HCT116 (cell line): ENCODE measurements at regions not wholly inside any gene's neighbourhood (a gene's known extent, or its start where the extent isn't known, plus 50 kb on each side); places are given as distances from the start of the nearest gene placed in this dataset.

Experiments
- ATAC-seq: fragments of 200-7000 bp; cut with Tn5 transposase; 2 replicates; pipeline ENCODE4 v1.9.1; 2020; ENCODE audit warnings: mild to moderate bottlenecking, moderate library complexity
- BruUV-seq: library from RNA; stranded (reverse); fragments of 400-500 nt; replicated peaks from 2 replicates; lab custom pipeline; 2021; lab: Mats Ljungman, UMichigan
- CTCF ChIA-PET: fragments of 300-600 bp; sonication (Branson Sonifier 250); formaldehyde crosslinking; loops from one replicate; lab custom pipeline; 2021; ENCODE audit warnings: antibody characterized with exemption; lab: Charles Lee
- POLR2A ChIA-PET: fragments of 300-600, 350-600 bp; sonication (Branson Sonifier 250); formaldehyde crosslinking; loops from one replicate; lab custom pipeline; 2021; ENCODE audit warnings: antibody characterized with exemption; lab: Charles Lee
- RAD21 ChIA-PET, 2 experiments: fragments of 300-600 bp; sonication (Branson Sonifier 250); formaldehyde crosslinking; loops; one replicate each; lab custom pipeline; 2023; ENCODE audit warnings: low total read pairs in 2 of 2; ENCODE audit not compliant: uncharacterized antibody in 2 of 2, unreplicated experiment in 2 of 2, low non-redundant PET in 1 of 2; lab: Charles Lee
- DNase-seq: peaks from one replicate; pipeline ENCODE4 v3.0.0-alpha.2; 2010; ENCODE audit warnings: low read depth, low spot score
- H2AFZ ChIP-seq: fragments of 200-600 bp; shearing (Covaris generic), sonication (generic); 2 replicates; pipeline ENCODE4 v1.6.1; 2017; ENCODE audit warnings: low read depth, mixed run types, mixed read lengths, antibody characterized with exemption, low read length; ENCODE audit not compliant: poor library complexity, severe bottlenecking
- H3K27ac ChIP-seq: 2 replicates; pipeline ENCODE4 v1.5.1; 2012; ENCODE audit warnings: low read depth, low read length
- H3K27me3 ChIP-seq: fragments of 200-600 bp; sonication (generic); 2 replicates; pipeline ENCODE4 v1.6.1; 2016; ENCODE audit warnings: mixed run types, low read length, mixed read lengths; ENCODE audit not compliant: insufficient read depth
- H3K36me3 ChIP-seq, 2 experiments: fragments of 200-500 bp in 1 of 2; fragments of 200-600 bp in 1 of 2; sonication (Bioruptor generic) in 1 of 2; sonication (generic) in 1 of 2; 2 replicates each; pipeline versions ENCODE4 v1.5.1 to v1.6.1; 2014 to 2016; ENCODE audit warnings: low read length in 2 of 2, inconsistent platforms in 1 of 2, mixed read lengths in 1 of 2, mixed run types in 1 of 2; ENCODE audit not compliant: insufficient read depth in 2 of 2, control insufficient read depth in 1 of 2
- H3K4me1 ChIP-seq, 2 experiments: fragments of 200-600 bp in 1 of 2; sonication (generic) in 1 of 2; 2 replicates each; pipeline versions ENCODE4 v1.5.1 to v1.6.1; 2012 to 2017; ENCODE audit warnings: low read length in 2 of 2, inconsistent platforms in 1 of 2, mild to moderate bottlenecking in 1 of 2, mixed read lengths in 1 of 2, mixed run types in 1 of 2, moderate library complexity in 1 of 2; ENCODE audit not compliant: insufficient read depth in 2 of 2, control insufficient read depth in 1 of 2
- H3K4me2 ChIP-seq: fragments of 200-600 bp; sonication (generic); 2 replicates; pipeline ENCODE4 v1.6.1; 2017; ENCODE audit warnings: mixed run types, low read length, mixed read lengths
- H3K4me3 ChIP-seq, 2 experiments: fragments of 200-600 bp in 1 of 2; sonication (generic) in 1 of 2; replicated peaks in 1 of 2; 2 replicates each; pipeline ENCODE4 v1.5.1; 2011 to 2016; ENCODE audit warnings: low read length in 2 of 2, control low read depth in 1 of 2, low read depth in 1 of 2, mild to moderate bottlenecking in 1 of 2, mixed read lengths in 1 of 2, mixed run types in 1 of 2
- H3K79me2 ChIP-seq: fragments of 200-600 bp; sonication (generic); 2 replicates; pipeline ENCODE4 v1.6.1; 2017; ENCODE audit warnings: mild to moderate bottlenecking, mixed run types, low read length, moderate library complexity, mixed read lengths; ENCODE audit not compliant: insufficient read depth
- H3K9ac ChIP-seq: fragments of 200-600 bp; sonication (generic); 2 replicates; pipeline ENCODE4 v1.6.1; 2016; ENCODE audit warnings: low read length, mixed read lengths
- H3K9me2 ChIP-seq: fragments of 200-600 bp; sonication (generic), shearing (Covaris generic); 2 replicates; pipeline ENCODE4 v1.6.1; 2017; ENCODE audit warnings: mixed run types, mild to moderate bottlenecking, moderate library complexity; ENCODE audit not compliant: insufficient read depth
- H3K9me3 ChIP-seq, 2 experiments: fragments of 200-500 bp in 1 of 2; fragments of 200-600 bp in 1 of 2; sonication (Bioruptor generic) in 1 of 2; sonication (generic) in 1 of 2; 2 replicates each; pipeline ENCODE4 v1.6.1; 2014 to 2017; ENCODE audit warnings: low read length in 2 of 2, mixed read lengths in 2 of 2, inconsistent platforms in 1 of 2, low read depth in 1 of 2, mild to moderate bottlenecking in 1 of 2, mixed run types in 1 of 2, moderate library complexity in 1 of 2; ENCODE audit not compliant: control insufficient read depth in 1 of 2, insufficient read depth in 1 of 2
- H4K20me1 ChIP-seq: fragments of 200-600 bp; sonication (generic), shearing (Covaris generic); 2 replicates; pipeline ENCODE4 v1.6.1; 2017; ENCODE audit warnings: mixed run types, mild to moderate bottlenecking, moderate library complexity; ENCODE audit not compliant: insufficient read depth
- CTCF ChIP-seq, 3 experiments: fragments of 200-600 bp in 1 of 3; sonication (generic) in 1 of 3; IDR thresholded peaks in 2 of 3; conservative IDR thresholded peaks in 1 of 3; 2 replicates each; pipeline ENCODE4 v1.5.1; 2012 to 2017; ENCODE audit warnings: low read depth in 2 of 3, low read length in 2 of 3, antibody characterized with exemption in 1 of 3, borderline replicate concordance in 1 of 3, control low read depth in 1 of 3, mild to moderate bottlenecking in 1 of 3, mixed read lengths in 1 of 3, mixed run types in 1 of 3, moderate library complexity in 1 of 3; ENCODE audit not compliant: insufficient read depth in 1 of 3
- EGR1 ChIP-seq: IDR thresholded peaks from 2 replicates; pipeline ENCODE4 v1.6.1; 2012; ENCODE audit warnings: low read depth
- EZH2 ChIP-seq: fragments of 200-600 bp; sonication (generic); IDR thresholded peaks from 2 replicates; pipeline ENCODE4 v1.6.1; 2017; ENCODE audit warnings: antibody characterized with exemption, mixed run types
- MAX ChIP-seq: IDR thresholded peaks from 2 replicates; pipeline ENCODE4 v1.6.1; 2012
- POLR2AphosphoS5 ChIP-seq: IDR thresholded peaks from 2 replicates; pipeline ENCODE4 v1.6.1; 2011; ENCODE audit warnings: mild to moderate bottlenecking, low read depth, low read length, moderate library complexity
- SIN3A ChIP-seq: IDR thresholded peaks from 2 replicates; pipeline ENCODE4 v1.6.1; 2012; ENCODE audit warnings: low read depth
- SRF ChIP-seq: IDR thresholded peaks from 2 replicates; pipeline ENCODE4 v1.6.1; 2012; ENCODE audit warnings: low read depth
- TCF7L2 ChIP-seq: IDR thresholded peaks from 2 replicates; pipeline ENCODE4 v1.7.0; 2011; ENCODE audit warnings: borderline replicate concordance, inconsistent platforms; ENCODE audit not compliant: insufficient read depth, insufficient read length; ENCODE audit errors: extremely low read depth
- ZFX ChIP-seq: fragments of 450-650 bp; IDR thresholded peaks from 2 replicates; pipeline ENCODE4 v1.6.1; 2017
- ZNF274 ChIP-seq: fragments of 200-500 bp; sonication (Bioruptor generic); IDR thresholded peaks from 2 replicates; pipeline ENCODE4 v1.6.1; 2014; ENCODE audit warnings: mild to moderate bottlenecking, low read depth, low read length, inconsistent platforms
- intact Hi-C: fragments of 100-400 bp; cut with micrococcal nuclease; formaldehyde crosslinking; loops from 2 replicates; pipeline ENCODE4 v1.10.0; 2022

- DNase-seq: no peak
- H3K27me3 ChIP-seq: no peaks in the 10 kb centered on the region
- H3K4me3 ChIP-seq: no peak overlapping the region
- no peaks in the 10 kb centered on the region for H3K36me3 ChIP-seq
- ChIA-PET CTCF (no interaction called here), RAD21 (no interaction called here)
- no TSS peak for BruUV-seq
- H3K9me3 ChIP-seq: peaks cover 11 to 24% of the 10 kb centered on the region in 2 experiments; a peak in 2 of 4 replicates
- H3K27ac ChIP-seq: no peak overlapping the region
- TF ChIP-seq MAX (no peak), TCF7L2 (no peak), SIN3A (no peak), CTCF (IDR thresholded peaks at IDR 0.05 in 2 of 3, conservative IDR thresholded peaks at IDR 0.05 in 1 of 3; ENCODE audit: borderline replicate concordance in 1 of 3, insufficient read depth in 1 of 3, low read depth in 2 of 3, low read length in 2 of 3) (no peak), ZFX (no peak), EZH2 (no peak)
- TF ChIP-seq, all 23 proteins: peak for 0
- no peak for ATAC-seq
- Histone ChIP-seq H3K4me2 (no peak overlapping the region), H3K79me2 (no peaks in the 10 kb centered on the region), H3K9ac (no peak overlapping the region), H3K9me2 (no peaks in the 10 kb centered on the region), H2AFZ (no peak overlapping the region), H3K4me1 (no peaks in the 10 kb centered on the region), H4K20me1 (no peaks in the 10 kb centered on the region)
- POLR2A ChIA-PET: no interaction called here
- intact Hi-C loops: no loop called here
Measured at GRCh38 chr11:24321229-24321628, 175.6 kb upstream of the LUZP2 start.

GRCh38 chr11:24324211-24324610 lies 172.6 kb upstream of the LUZP2 start:
- no peaks in the 10 kb centered on the region for H3K36me3 ChIP-seq
- ATAC-seq (no peak), DNase-seq (no peak)
- H3K9me3 ChIP-seq: peaks cover 4 to 24% of the 10 kb centered on the region in 2 experiments; a peak in 2 of 4 replicates
- no peaks in the 10 kb centered on the region for H3K4me1 ChIP-seq
- no peaks in the 10 kb centered on the region for H3K9me2 ChIP-seq
- no peak overlapping the region for H3K27ac ChIP-seq
- CTCF ChIA-PET: no interaction called here
- no peaks in the 10 kb centered on the region for H4K20me1 ChIP-seq
- H3K27me3 ChIP-seq: no peaks in the 10 kb centered on the region
- no peak overlapping the region for H3K4me3 ChIP-seq
- no peak overlapping the region for H3K4me2 ChIP-seq
- POLR2A ChIA-PET: no interaction called here
- H3K9ac ChIP-seq: no peak overlapping the region
- no peak overlapping the region for H2AFZ ChIP-seq
- intact Hi-C loops: no loop called here
- no peaks in the 10 kb centered on the region for H3K79me2 ChIP-seq
- TF ChIP-seq POLR2AphosphoS5 (no peak), ZNF274 (no peak), SRF (no peak), EGR1 (no peak)
- RAD21 ChIA-PET: no interaction called here
- no TSS peak for BruUV-seq
